Kidney epithelial cell (primary cell): ENCODE measurements at regions not wholly inside any gene's neighbourhood (a gene's known extent, or its start where the extent isn't known, plus 50 kb on each side); places are given as distances from the start of the nearest gene placed in this dataset.
"Not testable (repeated sequence)": the region's sequence is repeated elsewhere in the genome, so short reads cannot be mapped to it uniquely, and the experiment has no call there.

Experiments
- DNase-seq: peaks from one replicate; pipeline ENCODE4 v3.0.0-alpha.2; 2010; ENCODE audit warnings: low read depth
- H3K27me3 ChIP-seq: 2 replicates; pipeline ENCODE4 v1.6.0; 2011; ENCODE audit warnings: low read length; ENCODE audit not compliant: control insufficient read depth, insufficient read depth
- H3K36me3 ChIP-seq: 2 replicates; pipeline ENCODE4 v1.5.1; 2011; ENCODE audit warnings: low read length; ENCODE audit not compliant: control insufficient read depth, insufficient read depth
- H3K4me3 ChIP-seq: 2 replicates; pipeline ENCODE4 v1.5.1; 2011; ENCODE audit warnings: low read depth, mild to moderate bottlenecking, control low read depth, low read length
- CTCF ChIP-seq: IDR thresholded peaks from 2 replicates; pipeline ENCODE4 v1.5.1; 2011; ENCODE audit warnings: mild to moderate bottlenecking, moderate library complexity, low read length, control low read depth, inconsistent platforms; ENCODE audit not compliant: insufficient read depth, poor library complexity, severe bottlenecking

- not testable (repeated sequence) for DNase-seq
Measured at GRCh38 chr1:120531455-120531854, 116.6 kb downstream of the NBPF8 start.

GRCh38 chr1:120534361-120535047 is 119.7 kb downstream of the NBPF8 start:
- not testable (repeated sequence) for H3K36me3 ChIP-seq, DNase-seq, H3K4me3 ChIP-seq, H3K27me3 ChIP-seq

More at GRCh38 chr1:120531455-120531854, 116.6 kb downstream of the NBPF8 start:
- H3K36me3 ChIP-seq, H3K27me3 ChIP-seq, H3K4me3 ChIP-seq: not testable (repeated sequence)

DNA sequence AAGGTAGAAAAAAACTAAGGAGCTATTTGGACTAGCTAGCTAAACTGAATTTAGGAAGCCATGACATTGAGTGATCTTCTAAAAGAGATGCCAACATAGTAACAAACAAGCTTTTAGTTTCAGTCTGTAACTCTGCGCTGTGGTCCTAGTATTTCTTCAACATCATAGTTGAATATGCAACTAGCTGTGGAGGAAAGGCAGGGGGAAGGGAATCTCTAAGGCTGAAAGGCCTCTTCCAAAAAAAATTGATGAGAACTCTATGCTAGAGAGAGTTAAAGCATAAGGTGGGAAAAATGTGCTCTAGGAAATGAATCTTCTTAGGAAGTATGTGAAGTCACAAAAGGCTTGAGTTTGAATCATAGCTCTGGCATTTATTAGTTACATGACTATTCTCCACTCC is 120.2 kb downstream of the NBPF8 start:
- not testable (repeated sequence) for DNase-seq, H3K36me3 ChIP-seq, H3K4me3 ChIP-seq, H3K27me3 ChIP-seq

GRCh38 chr1:120541394-120541793 is 126.6 kb downstream of the NBPF8 start:
- H3K4me3 ChIP-seq, H3K36me3 ChIP-seq, H3K27me3 ChIP-seq, DNase-seq: not testable (repeated sequence)

- not testable (repeated sequence) for H3K4me3 ChIP-seq, DNase-seq, H3K27me3 ChIP-seq, H3K36me3 ChIP-seq
Measured at GRCh38 chr1:120542365-120542764, 127.5 kb downstream of the NBPF8 start.

- H3K36me3 ChIP-seq, H3K4me3 ChIP-seq, DNase-seq, H3K27me3 ChIP-seq: not testable (repeated sequence)
Measured at GRCh38 chr1:120542940-120543339, 128.1 kb downstream of the NBPF8 start.

- H3K27me3 ChIP-seq, H3K36me3 ChIP-seq, DNase-seq, H3K4me3 ChIP-seq: not testable (repeated sequence)
- peak; percentile 30 for TF ChIP-seq CTCF
Measured at GRCh38 chr1:120544434-120544833, 129.6 kb downstream of the NBPF8 start.

DNA sequence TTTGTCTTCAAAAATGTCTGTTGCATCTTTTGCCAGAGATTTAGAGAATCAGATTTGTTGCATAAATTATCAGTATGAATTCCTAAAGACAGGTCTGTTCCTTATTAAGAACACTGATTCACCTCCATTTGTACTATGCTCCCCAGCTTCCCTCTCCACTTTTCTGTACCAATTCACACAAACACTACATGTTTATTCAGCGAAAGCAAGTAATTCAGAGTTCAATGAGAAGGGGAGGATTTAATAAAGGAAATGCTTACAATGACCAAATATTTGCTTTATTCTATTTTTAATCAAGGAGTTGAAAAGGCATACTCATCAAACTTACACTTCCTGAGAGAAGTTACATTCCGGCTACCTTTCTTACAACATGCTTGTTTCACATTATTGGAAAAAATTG is 135.5 kb downstream of the NBPF8 start:
- H3K27me3 ChIP-seq, DNase-seq, H3K4me3 ChIP-seq, H3K36me3 ChIP-seq: not testable (repeated sequence)

DNA sequence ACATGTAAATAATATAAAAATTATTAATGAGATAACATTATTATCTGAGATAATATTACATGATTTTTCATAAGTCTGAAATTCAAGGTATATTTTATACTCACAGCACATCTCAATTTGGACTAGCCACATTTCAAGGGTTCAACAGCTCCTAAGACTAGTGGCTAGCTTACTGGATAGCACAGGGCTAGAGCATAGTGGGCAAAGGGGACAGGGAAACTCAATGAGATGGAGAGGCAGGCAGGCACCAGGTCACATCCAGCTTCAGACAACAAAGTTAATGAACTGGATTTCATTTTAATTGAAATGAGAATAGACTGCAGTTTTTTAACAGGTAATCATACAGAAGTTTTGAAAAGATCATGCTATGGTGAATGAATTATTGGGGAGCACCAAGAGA is 137.4 kb downstream of the NBPF8 start:
- not testable (repeated sequence) for H3K27me3 ChIP-seq, DNase-seq, H3K4me3 ChIP-seq, H3K36me3 ChIP-seq

DNA sequence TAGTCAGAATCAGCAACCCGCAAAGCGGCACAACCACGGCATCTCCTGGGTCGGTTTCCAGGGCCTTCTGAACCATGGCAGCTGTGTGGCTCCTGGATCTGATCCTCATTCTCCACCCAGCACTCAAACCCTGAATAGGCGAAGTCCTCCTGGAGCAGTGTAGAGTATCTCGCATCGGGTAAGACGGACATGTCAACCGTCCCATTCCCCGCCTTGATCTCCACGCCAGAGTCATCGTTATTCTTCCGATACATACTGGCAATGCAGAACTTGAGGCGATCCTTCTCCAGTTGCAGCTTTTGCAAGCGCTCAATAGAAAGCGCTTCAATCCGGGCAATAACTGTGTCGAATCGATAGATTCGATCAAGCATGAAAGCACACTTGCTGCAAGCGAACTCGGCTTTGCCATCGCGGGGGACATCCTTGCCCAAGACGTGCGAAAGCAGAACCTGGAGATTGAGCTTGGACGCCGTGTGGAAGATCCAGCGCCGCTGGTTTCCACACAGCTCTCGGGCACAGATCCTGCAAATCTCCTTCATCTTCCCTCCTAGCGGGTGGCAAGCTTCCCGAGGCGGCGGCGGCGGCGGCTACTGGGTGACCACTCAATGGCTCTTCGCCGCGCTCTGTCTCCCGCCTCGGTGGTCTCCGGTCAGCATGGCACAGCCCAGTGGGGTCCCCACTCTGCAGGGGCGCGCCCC is 142.9 kb downstream of the NBPF8 start:
- H3K4me3 ChIP-seq: peak overlapping the region; percentile 40
- not testable (repeated sequence) for H3K36me3 ChIP-seq, H3K27me3 ChIP-seq, DNase-seq

DNA sequence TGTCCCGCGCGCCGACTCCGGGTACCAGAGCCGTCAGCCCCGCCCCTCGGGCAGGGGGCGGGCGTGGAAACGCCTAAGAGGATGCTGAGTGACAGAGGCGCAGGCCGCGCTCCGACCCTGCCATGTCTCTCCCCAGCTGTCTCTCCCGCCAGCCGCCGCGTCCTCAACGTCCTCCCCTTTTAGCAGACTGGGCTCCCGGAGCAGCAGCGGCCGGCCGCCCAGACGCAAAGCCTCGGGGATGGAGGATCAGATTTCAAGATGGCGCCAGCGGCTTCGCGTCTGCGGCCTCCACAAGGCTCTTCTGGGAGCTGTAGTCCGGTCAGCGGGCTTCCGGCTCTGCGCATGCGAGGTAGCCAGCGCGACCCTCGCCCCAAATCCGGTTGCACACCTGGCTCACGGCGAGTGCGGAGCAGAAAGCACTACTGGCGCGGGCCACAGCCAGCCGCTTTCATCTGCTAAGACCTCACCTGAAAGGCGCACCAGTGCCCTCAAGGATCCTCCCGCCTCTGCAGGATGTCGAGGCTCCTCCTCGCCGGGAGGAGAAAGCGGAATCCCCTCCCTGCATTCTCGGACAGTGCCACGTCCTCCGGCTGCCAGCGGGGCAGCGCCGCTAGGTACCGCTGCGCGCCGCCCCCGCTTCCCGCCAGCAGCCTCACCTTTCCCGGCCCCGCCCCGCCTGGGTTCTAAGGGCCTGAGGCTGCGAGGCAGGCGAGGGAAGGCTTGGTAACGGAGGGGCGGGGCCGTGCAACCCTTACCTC is 143.6 kb downstream of the NBPF8 start:
- peak overlapping the region; percentile 39 for H3K4me3 ChIP-seq
- DNase-seq: peak; percentile 12
- not testable (repeated sequence) for H3K27me3 ChIP-seq, H3K36me3 ChIP-seq

GRCh38 chr1:120561767-120562166 is 146.9 kb downstream of the NBPF8 start:
- H3K4me3 ChIP-seq, H3K27me3 ChIP-seq, H3K36me3 ChIP-seq, DNase-seq: not testable (repeated sequence)

GRCh38 chr1:120565396-120565795 is 150.6 kb downstream of the NBPF8 start:
- not testable (repeated sequence) for DNase-seq, H3K4me3 ChIP-seq, H3K27me3 ChIP-seq, H3K36me3 ChIP-seq

DNA sequence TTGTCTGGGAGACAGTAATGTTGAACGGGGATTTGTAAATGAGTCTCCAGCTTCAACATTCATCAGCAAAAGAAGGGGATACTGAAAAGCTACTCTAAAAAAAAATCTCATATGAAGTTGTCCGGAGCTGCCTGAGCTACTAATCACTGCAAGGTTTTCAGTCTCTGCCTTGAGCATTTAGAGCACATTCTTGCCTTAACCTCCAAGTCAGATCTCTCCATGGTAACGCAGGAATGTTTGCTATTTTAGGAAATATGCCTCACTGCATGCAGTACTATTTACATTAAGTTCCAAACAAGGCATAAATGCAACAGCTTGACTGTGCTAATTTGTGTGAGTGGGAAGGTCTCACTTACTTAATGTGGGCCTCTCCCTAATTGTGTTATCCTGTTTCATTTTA is 152.8 kb downstream of the NBPF8 start:
- not testable (repeated sequence) for H3K4me3 ChIP-seq, DNase-seq, H3K27me3 ChIP-seq, H3K36me3 ChIP-seq
